ENCODE measurements at regions not wholly inside any gene's neighbourhood (a gene's known extent, or its start where the extent isn't known, plus 50 kb on each side); places are given as distances from the start of the nearest gene placed in this dataset.

DNA sequence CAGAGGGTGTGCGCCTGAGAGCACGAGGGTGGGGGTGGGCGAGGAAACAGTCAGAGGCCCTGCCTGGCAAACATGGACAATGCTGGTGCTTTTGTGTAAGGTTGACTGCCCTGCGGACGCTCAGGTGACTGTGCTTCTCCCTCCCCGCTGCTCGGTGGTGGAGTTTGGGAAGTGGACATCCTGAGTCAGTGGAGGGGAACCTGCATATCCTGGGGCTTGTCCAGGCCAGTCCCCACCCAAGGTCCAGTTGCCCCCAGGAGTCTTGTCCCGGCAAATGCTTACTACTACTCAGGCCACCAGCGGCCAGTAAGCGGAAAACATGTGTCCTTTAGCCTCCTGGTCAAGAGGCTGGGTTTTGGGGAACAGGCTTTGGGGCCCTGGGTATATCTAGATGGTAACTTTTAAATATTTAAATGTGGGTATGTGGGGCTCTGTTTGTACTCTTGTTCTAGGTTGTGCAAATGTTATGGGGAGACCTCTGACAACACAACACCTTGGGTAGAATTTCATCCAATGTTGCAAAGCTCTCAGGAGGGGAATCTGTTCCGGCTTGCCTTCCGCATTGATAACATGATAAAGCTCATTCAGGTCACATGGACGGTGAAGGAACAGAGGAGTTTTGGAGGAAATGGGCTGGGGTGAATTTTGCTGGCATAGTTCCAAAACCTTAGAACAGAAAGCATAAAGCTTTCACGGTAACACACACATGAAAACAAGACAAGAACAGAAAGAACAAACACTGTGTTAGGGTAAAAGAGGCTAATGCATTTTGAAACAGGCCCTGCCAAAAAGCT lies 364.9 kb downstream of the PRDM2 start:
- H3K4me1 Mint-ChIP-seq, result no peaks in the 10 kb centered on the region
- no peak overlapping the region for H3K27ac Mint-ChIP-seq
- peaks cover 3% of the 10 kb centered on the region for H3K9me3 Mint-ChIP-seq
- ATAC-seq (replicated peaks), result no peak
- H3K4me3 Mint-ChIP-seq, result no peak overlapping the region
- peaks cover 9% of the 10 kb centered on the region for H3K27me3 Mint-ChIP-seq
- no peaks in the 10 kb centered on the region for H3K36me3 Mint-ChIP-seq (ENCODE audit: low read depth)

DNA sequence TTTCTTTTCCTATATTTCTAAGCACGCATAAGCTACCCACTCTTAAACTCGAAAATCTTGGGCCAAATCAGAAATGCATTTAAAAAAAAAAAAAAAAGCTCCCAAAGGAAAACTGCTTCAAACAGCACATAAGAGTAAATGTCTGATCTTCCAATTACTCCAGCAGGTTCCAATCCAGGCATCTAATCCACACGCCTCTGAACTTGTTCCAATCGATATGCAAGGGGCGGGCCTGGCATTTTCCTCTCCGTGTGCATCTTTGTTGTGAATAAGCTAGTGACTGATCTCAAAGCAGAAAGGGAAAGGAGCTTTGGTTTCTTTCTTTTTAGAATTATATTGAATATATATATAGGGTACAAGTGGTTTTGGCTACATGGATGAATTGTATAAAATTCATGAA lies 365.5 kb downstream of the PRDM2 start:
- Mint-ChIP-seq H3K4me1 (no peaks in the 10 kb centered on the region), H3K27ac (no peak overlapping the region), H3K9me3 (peaks cover 3% of the 10 kb centered on the region), H3K27me3 (peaks cover 9% of the 10 kb centered on the region), H3K4me3 (no peak overlapping the region), H3K36me3 (ENCODE audit: low read depth) (no peaks in the 10 kb centered on the region)
- ATAC-seq (replicated peaks), result no peak

DNA sequence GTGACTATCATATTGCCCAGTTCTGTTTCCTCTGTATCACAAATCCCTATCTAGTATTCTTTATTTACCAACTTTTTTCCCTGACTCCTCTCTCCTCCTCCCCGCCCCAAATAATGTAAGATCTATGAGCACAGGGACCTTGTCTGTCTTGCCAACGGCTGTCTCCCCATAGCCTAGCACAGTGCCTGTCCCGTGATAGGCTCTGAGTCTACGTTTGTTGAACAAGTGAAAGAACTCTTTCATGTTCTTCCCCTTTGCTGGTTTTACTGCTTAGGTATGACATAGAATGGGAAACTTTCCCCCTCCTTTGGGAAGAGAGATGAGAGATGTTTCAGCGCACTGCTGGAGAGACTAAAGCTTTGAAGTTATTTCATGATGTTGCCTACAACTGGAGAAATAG lies 367.0 kb downstream of the PRDM2 start:
- H3K4me3 Mint-ChIP-seq, result no peak overlapping the region
- no peaks in the 10 kb centered on the region for H3K4me1 Mint-ChIP-seq
- H3K27ac Mint-ChIP-seq, result no peak overlapping the region
- H3K9me3 Mint-ChIP-seq, result peaks cover 3% of the 10 kb centered on the region
- no peak for ATAC-seq (replicated peaks)
- H3K36me3 Mint-ChIP-seq (ENCODE audit: low read depth), result no peaks in the 10 kb centered on the region
- peaks cover 4% of the 10 kb centered on the region for H3K27me3 Mint-ChIP-seq

DNA sequence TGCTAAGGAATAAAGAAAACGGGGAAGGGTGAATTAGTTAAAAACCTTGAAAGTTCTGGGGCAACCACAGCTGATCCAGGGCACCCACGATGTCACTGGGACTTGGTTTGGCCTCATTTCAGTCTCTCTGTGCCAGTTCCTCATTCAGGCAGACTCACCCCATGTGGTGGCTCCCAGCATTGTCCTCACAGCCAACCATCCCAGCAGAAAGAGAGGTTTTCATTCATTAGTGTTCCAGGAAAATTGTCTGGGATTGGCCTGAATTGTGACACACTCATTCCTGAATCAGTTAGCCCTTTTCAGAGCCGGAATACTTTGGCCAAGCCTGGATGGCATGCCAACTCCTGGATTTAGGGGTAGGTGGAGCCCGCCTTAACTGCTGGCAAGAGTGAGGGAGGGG lies 367.7 kb downstream of the PRDM2 start:
- no peak overlapping the region for H3K4me3 Mint-ChIP-seq
- H3K27me3 Mint-ChIP-seq, result peaks cover 4% of the 10 kb centered on the region
- no peak overlapping the region for H3K27ac Mint-ChIP-seq
- H3K36me3 Mint-ChIP-seq (ENCODE audit: low read depth), result no peaks in the 10 kb centered on the region
- ATAC-seq (replicated peaks), result no peak
- H3K9me3 Mint-ChIP-seq, result peaks cover 3% of the 10 kb centered on the region
- H3K4me1 Mint-ChIP-seq, result no peaks in the 10 kb centered on the region

DNA sequence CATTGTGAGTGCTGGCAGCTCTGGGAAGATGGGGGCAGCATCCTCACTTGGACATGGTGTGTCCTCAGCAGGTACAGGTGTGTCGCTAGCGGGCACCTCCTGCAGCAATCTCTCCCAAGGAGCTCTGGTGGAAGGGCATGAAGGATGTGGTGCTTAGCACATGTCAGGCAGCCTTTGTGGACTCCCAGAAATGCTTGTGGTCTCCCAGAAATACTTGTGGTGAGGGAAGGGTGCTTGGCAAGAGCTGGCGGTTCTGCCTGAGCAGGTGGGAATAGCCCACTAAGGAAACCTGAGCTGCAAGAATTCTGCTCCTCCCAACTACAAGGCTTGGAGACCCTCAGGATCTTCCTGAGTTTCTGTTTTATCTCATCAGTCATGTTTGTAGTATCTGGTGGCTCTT lies 371.6 kb downstream of the PRDM2 start:
- Mint-ChIP-seq H3K9me3 (no peaks in the 10 kb centered on the region), H3K27ac (no peak overlapping the region), H3K4me3 (no peak overlapping the region), H3K4me1 (no peaks in the 10 kb centered on the region), H3K36me3 (ENCODE audit: low read depth) (no peaks in the 10 kb centered on the region), H3K27me3 (peaks cover 4% of the 10 kb centered on the region)
- ATAC-seq (replicated peaks), result no peak

DNA sequence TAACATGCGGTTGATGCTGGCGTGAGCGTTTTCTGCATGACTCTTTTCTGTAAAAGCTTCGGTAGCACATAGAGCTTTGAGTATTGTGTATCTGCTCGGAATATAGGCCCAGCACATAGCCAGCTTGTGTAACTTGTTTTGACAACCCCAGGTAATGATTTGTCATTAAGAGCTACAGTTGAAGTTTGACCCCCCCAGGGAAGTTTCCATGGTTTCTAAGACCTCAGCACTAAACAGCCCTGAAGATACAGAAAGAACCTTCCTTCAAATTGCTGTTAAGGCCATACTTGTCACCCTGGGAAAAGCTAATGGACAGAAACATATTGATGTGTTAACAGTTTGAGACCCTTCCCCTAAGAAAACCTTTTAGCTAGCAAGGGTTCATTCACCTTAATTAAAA lies 380.7 kb downstream of the PRDM2 start:
- ATAC-seq (replicated peaks), result no peak
- H3K9me3 Mint-ChIP-seq, result no peaks in the 10 kb centered on the region
- peaks cover 8% of the 10 kb centered on the region for H3K27me3 Mint-ChIP-seq
- no peaks in the 10 kb centered on the region for H3K4me1 Mint-ChIP-seq
- no peaks in the 10 kb centered on the region for H3K36me3 Mint-ChIP-seq (ENCODE audit: low read depth)
- no peak overlapping the region for H3K4me3 Mint-ChIP-seq
- no peak overlapping the region for H3K27ac Mint-ChIP-seq

DNA sequence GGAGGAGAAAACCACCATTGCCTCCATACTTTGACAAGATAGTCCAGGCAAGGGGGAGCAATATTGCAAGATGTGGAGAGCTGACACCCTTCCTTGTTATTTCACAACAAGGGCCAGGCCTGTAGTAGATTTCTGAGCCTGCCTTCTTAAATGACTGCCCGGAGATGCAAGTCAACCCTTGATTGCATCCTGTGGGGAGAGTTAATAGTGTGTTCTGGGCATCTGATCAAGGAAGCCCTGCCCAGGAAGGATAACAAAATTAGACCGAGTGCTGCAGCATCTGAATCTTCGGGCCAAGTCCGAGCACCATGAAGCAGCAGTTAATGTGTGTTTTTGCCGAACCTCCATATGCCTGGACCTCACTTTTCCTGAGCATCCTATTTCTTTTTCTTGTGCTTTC lies 382.3 kb downstream of the PRDM2 start:
- Mint-ChIP-seq H3K36me3 (ENCODE audit: low read depth) (no peaks in the 10 kb centered on the region), H3K4me3 (no peak overlapping the region), H3K27ac (no peak overlapping the region), H3K9me3 (no peaks in the 10 kb centered on the region), H3K27me3 (peaks cover 8% of the 10 kb centered on the region), H3K4me1 (no peaks in the 10 kb centered on the region)
- ATAC-seq (replicated peaks), result no peak

DNA sequence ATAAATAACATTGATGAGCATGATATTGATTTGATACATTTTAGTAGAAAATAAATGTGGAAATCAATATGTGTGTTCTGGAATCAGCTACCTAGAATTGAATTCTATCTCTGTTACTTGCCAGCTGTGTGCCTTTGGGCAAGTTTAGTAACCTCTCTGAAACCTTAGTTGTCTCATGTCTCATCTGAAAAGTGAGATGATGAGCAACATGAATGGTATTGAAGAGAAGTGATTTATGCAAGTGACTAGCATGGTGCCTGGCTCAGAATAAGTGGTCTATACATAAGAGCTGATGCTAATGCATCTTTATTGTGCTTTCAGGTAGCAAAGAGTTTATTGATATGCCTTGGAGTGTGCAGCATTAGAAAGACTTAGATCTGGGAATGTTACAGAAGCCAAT lies 383.3 kb downstream of the PRDM2 start:
- no peaks in the 10 kb centered on the region for H3K4me1 Mint-ChIP-seq
- no peaks in the 10 kb centered on the region for H3K9me3 Mint-ChIP-seq
- H3K4me3 Mint-ChIP-seq, result no peak overlapping the region
- no peak for ATAC-seq (replicated peaks)
- H3K27me3 Mint-ChIP-seq, result peaks cover 8% of the 10 kb centered on the region
- H3K27ac Mint-ChIP-seq, result no peak overlapping the region
- H3K36me3 Mint-ChIP-seq (ENCODE audit: low read depth), result no peaks in the 10 kb centered on the region

DNA sequence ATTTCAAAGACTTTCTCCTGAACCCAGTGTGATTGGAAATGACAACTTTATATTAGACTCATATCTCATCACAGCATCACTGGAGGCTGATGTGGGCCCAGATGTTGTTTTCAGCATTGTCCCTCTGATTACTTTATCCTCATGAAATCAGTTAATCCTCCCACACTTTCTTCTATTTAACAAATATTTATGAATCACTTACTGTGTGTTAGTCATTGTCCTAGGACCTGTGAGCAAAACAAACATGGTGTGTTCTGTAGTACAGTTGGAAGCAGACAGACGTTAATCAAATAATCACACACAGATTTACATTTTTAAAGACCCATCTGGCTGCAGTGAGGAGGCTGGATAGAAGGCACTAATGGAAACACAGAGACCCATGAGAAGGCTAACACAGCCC lies 383.7 kb downstream of the PRDM2 start:
- H3K9me3 Mint-ChIP-seq, result no peaks in the 10 kb centered on the region
- H3K36me3 Mint-ChIP-seq (ENCODE audit: low read depth), result no peaks in the 10 kb centered on the region
- H3K4me1 Mint-ChIP-seq, result no peaks in the 10 kb centered on the region
- no peak overlapping the region for H3K4me3 Mint-ChIP-seq
- peaks cover 8% of the 10 kb centered on the region for H3K27me3 Mint-ChIP-seq
- no peak overlapping the region for H3K27ac Mint-ChIP-seq
- no peak for ATAC-seq (replicated peaks)

DNA sequence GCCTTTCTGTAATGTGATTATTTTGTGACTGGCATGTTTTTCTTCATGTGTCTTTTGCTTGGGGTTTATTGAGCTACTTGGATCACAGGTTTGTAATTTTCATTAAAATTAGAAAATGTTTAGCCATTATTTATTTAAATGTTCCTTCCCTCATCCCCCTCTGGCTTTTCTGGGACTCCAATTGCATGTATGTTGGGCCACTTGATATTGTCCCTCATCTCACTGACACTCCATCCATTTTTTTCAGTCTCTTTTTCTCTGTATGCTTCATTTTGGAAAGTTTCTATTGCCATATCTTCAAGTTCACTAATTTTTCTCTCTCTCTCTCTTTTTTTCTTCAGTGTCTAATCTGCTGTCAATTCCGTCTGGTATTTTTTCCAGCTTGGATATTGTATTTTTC lies 390.1 kb downstream of the PRDM2 start:
- H3K27me3 Mint-ChIP-seq, result peaks cover 18% of the 10 kb centered on the region
- no peak overlapping the region for H3K4me3 Mint-ChIP-seq
- H3K4me1 Mint-ChIP-seq, result no peaks in the 10 kb centered on the region
- H3K36me3 Mint-ChIP-seq (ENCODE audit: low read depth), result no peaks in the 10 kb centered on the region
- no peak overlapping the region for H3K27ac Mint-ChIP-seq
- no peak for ATAC-seq (replicated peaks)
- H3K9me3 Mint-ChIP-seq, result peaks cover 7% of the 10 kb centered on the region

DNA sequence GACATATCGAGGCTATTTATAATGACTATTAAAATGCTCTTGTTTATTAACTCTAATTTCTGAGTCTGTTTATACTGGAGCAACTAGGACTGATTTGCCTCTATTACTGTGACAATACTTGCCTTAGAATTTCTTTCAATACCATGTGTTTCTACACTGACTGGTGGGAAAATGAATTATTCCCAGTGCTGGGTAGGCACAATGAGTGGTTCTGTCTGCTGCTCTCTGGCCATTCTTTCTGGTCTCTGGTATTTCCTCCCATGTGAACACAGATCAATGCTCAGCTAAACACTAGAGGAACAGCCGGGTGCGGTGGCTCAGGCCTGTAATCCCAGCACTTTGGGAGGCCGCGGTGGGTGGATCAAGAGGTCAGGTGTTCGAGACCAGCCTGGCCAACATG lies 390.5 kb downstream of the PRDM2 start:
- no peak for ATAC-seq (replicated peaks)
- no peak overlapping the region for H3K4me3 Mint-ChIP-seq
- H3K27me3 Mint-ChIP-seq, result peaks cover 21% of the 10 kb centered on the region
- H3K36me3 Mint-ChIP-seq (ENCODE audit: low read depth), result no peaks in the 10 kb centered on the region
- H3K27ac Mint-ChIP-seq, result no peak overlapping the region
- peaks cover 7% of the 10 kb centered on the region for H3K9me3 Mint-ChIP-seq
- no peaks in the 10 kb centered on the region for H3K4me1 Mint-ChIP-seq

DNA sequence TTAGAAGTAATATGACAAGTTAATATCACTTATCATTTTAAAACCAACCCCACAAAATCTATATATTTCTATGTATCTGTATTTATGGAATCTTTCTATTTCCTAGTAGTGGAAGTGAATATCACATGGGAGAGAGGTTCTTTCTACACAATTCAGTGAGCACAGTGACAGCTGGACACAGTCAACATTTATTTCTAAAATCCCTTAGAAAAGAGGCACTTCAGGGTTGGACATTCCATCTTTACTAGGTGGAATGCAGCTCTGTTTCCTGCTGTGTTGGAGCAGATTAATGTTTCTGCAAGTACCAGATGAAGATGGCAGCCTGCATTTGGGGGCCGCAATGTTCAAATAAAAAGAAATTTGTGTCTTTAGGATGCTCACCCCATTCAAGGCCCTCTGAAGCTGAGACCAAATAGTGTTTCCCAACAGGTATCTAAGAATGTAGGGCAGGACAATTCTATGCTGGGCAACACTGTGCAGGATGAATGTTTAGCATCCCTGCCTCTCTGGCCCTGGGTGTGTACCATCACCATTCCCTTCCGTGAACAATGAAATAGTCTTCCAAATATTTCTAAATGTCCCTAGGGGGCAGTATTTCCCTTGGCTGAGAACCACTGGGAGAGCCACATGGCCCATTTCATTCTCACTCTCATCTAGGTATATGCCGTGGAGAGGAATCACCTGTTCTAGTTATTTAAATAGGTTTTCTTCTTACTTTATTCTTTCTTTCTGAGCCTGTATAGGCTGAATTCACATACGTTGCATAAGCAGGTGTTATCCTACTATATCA lies 394.8 kb downstream of the PRDM2 start:
- Mint-ChIP-seq H3K36me3 (ENCODE audit: low read depth) (no peaks in the 10 kb centered on the region), H3K27ac (no peak overlapping the region), H3K4me1 (no peaks in the 10 kb centered on the region), H3K9me3 (peaks cover 7% of the 10 kb centered on the region), H3K4me3 (no peak overlapping the region), H3K27me3 (peaks cover 30% of the 10 kb centered on the region)
- ATAC-seq (replicated peaks), result no peak

DNA sequence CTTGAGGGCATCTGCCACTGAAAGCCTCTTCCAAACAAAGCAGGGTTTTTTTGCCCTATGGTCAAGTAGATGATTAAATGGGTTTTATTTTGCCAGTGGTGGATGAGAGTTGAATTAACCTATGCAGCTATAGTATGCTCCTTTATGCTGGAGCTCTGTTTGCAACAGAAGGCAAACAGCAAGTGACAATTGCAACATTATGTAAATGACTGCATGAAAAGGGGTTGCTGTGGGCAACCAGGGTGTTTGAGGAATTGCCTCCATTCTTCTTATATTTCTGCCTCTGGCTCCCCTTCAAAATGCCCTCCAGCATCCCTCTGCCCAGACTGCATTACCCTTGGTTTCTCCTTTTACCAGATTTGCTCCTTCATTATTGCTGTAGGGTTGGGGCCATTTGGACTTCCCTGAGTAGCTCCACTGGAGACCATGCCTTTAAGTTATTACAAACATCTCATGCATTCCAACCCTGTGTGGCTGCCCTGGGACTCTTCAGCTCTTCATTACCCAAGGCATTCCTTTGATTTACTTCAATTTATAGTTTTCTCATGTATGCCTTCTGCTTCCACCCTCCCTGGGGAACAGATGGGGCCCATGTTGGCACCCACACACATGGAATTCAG lies 398.4 kb downstream of the PRDM2 start:
- H3K4me3 Mint-ChIP-seq, result no peak overlapping the region
- no peaks in the 10 kb centered on the region for H3K9me3 Mint-ChIP-seq
- no peak for ATAC-seq (replicated peaks)
- no peaks in the 10 kb centered on the region for H3K4me1 Mint-ChIP-seq
- no peaks in the 10 kb centered on the region for H3K36me3 Mint-ChIP-seq (ENCODE audit: low read depth)
- no peak overlapping the region for H3K27ac Mint-ChIP-seq
- H3K27me3 Mint-ChIP-seq, result peaks cover 17% of the 10 kb centered on the region

DNA sequence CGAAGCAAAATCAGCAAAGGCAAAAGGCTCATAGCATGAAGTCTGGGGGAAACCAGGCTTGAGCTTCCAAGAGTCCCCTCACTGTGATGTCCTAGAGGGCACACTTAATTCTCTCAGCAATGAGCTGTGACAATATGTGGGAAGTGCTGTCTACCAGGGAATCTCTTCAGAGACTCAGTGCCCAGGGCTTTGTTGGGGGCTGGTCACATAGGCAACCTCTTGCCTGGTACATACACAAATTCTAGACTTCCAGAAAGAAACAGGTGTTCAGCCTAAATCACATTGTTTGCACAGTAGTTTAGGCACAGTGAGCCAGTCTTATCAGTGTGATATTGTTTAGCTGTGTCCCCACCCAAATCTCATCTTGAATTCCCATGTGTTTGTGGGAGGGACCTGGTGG lies 400.5 kb downstream of the PRDM2 start:
- H3K27me3 Mint-ChIP-seq, result peaks cover 18% of the 10 kb centered on the region
- H3K27ac Mint-ChIP-seq, result no peak overlapping the region
- no peaks in the 10 kb centered on the region for H3K4me1 Mint-ChIP-seq
- no peak overlapping the region for H3K4me3 Mint-ChIP-seq
- H3K36me3 Mint-ChIP-seq (ENCODE audit: low read depth), result no peaks in the 10 kb centered on the region
- no peaks in the 10 kb centered on the region for H3K9me3 Mint-ChIP-seq
- no peak for ATAC-seq (replicated peaks)

DNA sequence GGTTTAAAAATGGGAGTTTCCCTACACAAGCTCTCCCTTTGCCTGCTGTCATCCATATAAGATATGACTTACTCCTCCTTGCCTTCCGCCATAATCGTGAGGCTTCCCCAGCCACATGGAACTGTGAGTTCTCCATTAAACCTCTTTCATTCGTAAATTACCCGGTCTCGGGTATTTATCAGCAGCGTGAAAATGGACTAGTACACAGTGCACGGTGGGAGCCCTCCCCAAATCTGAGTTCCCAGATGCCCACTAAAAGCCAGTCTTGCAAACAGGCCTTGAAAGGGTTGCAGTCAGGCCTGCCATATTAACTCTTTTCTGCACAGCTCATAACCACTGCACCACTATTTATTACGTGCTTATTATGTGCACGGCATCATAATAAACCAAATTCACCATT lies 400.9 kb downstream of the PRDM2 start:
- H3K4me3 Mint-ChIP-seq, result no peak overlapping the region
- no peaks in the 10 kb centered on the region for H3K9me3 Mint-ChIP-seq
- H3K27ac Mint-ChIP-seq, result no peak overlapping the region
- no peaks in the 10 kb centered on the region for H3K36me3 Mint-ChIP-seq (ENCODE audit: low read depth)
- H3K4me1 Mint-ChIP-seq, result no peaks in the 10 kb centered on the region
- ATAC-seq (replicated peaks), result no peak
- peaks cover 18% of the 10 kb centered on the region for H3K27me3 Mint-ChIP-seq
